ENCODE measurements at regions not wholly inside any gene's neighbourhood (a gene's known extent, or its start where the extent isn't known, plus 50 kb on each side); places are given as distances from the start of the nearest gene placed in this dataset.

- no peak for TF ChIP-seq CTCF (IDR thresholded peaks at IDR 0.05; ENCODE audit: insufficient read depth, low read length, poor library complexity, severe bottlenecking)
- no peak for TF ChIP-seq EZH2phosphoT487 (conservative IDR thresholded peaks at IDR 0.05; ENCODE audit: low read length)
These were observed 1002.5 kb upstream of the FAM98A start for GRCh38 chr2:34601561-34601960.

Data from SU-DHL-6 (cell line).